HepG2 (cell line): ENCODE measurements at regions not wholly inside any gene's neighbourhood (a gene's known extent, or its start where the extent isn't known, plus 50 kb on each side); places are given as distances from the start of the nearest gene placed in this dataset.

Experiments used
- EP300 ChIP-seq, 3 experiments: sonication (generic) in 1 of 3; formaldehyde crosslinking in 1 of 3; IDR thresholded peaks; 2 replicates each; pipeline versions ENCODE4 v1.5.1 to v1.6.1; 2011 to 2020; ENCODE audit warnings: low read depth in 2 of 3, low read length in 2 of 3, borderline replicate concordance in 1 of 3, improper control_type of control experiment in 1 of 3, mild to moderate bottlenecking in 1 of 3, missing genetic modification reagents in 1 of 3, moderate library complexity in 1 of 3
- GZF1 ChIP-seq: sonication (generic); formaldehyde crosslinking; IDR thresholded peaks from 2 replicates; pipeline ENCODE4 v1.5.1; 2020; ENCODE audit warnings: mild to moderate bottlenecking, missing genetic modification reagents
- HMGA1 ChIP-seq: sonication (generic); formaldehyde crosslinking; conservative IDR thresholded peaks from 2 replicates; pipeline ENCODE4 v1.4.0; 2020; ENCODE audit warnings: missing genetic modification reagents
- HNF4A ChIP-seq: sonication (generic); formaldehyde crosslinking; IDR thresholded peaks from 2 replicates; pipeline ENCODE4 v1.4.0; 2020; ENCODE audit warnings: missing genetic modification reagents
- HNF4G ChIP-seq, 2 experiments: sonication (generic) in 1 of 2; formaldehyde crosslinking in 1 of 2; IDR thresholded peaks; 2 replicates each; pipeline versions ENCODE4 v1.4.0 to v1.6.1; 2011 to 2020; ENCODE audit warnings: borderline replicate concordance in 2 of 2, low read depth in 2 of 2, mild to moderate bottlenecking in 2 of 2, low read length in 1 of 2, missing genetic modification reagents in 1 of 2, moderate library complexity in 1 of 2
- KLF15 ChIP-seq: sonication (generic); formaldehyde crosslinking; IDR thresholded peaks from 2 replicates; pipeline ENCODE4 v1.8.1; 2023; ENCODE audit warnings: borderline replicate concordance, mild to moderate bottlenecking, inconsistent platforms, missing genetic modification reagents, mixed read lengths
- MIER2 ChIP-seq: IDR thresholded peaks from 2 replicates; pipeline ENCODE4 v1.6.1; 2016; ENCODE audit warnings: missing biosample characterization, missing genetic modification reagents
- MLLT10 ChIP-seq: sonication (generic); formaldehyde crosslinking; IDR thresholded peaks from 2 replicates; pipeline ENCODE4 v1.4.0; 2020; ENCODE audit warnings: missing genetic modification reagents
- MTA3 ChIP-seq: sonication (generic); formaldehyde crosslinking; IDR thresholded peaks from 2 replicates; pipeline ENCODE4 v1.4.0; 2020; ENCODE audit warnings: missing genetic modification reagents
- STAG1 ChIP-seq: sonication (generic); formaldehyde crosslinking; IDR thresholded peaks from 2 replicates; pipeline ENCODE4 v1.4.0; 2020; ENCODE audit warnings: missing genetic modification reagents
- TAF15 ChIP-seq: fragments of 200-400 bp; formaldehyde crosslinking; IDR thresholded peaks from one replicate; pipeline ENCODE4 v1.6.1; 2018; ENCODE audit warnings: mild to moderate bottlenecking, low read depth, low read length; ENCODE audit not compliant: poor library complexity, severe bottlenecking
- ZNF225 ChIP-seq: sonication (generic); formaldehyde crosslinking; IDR thresholded peaks from 2 replicates; pipeline ENCODE4 v1.4.0; 2020; ENCODE audit warnings: mild to moderate bottlenecking, missing genetic modification reagents
- ZNF263 ChIP-seq: sonication (generic); formaldehyde crosslinking; IDR thresholded peaks from 2 replicates; pipeline ENCODE4 v1.4.0; 2020; ENCODE audit warnings: missing genetic modification reagents
- ZNF33A ChIP-seq: sonication (generic); formaldehyde crosslinking; IDR thresholded peaks from 2 replicates; pipeline ENCODE4 v1.5.1; 2020; ENCODE audit warnings: missing genetic modification reagents, mild to moderate bottlenecking, moderate library complexity, borderline replicate concordance
- ZNF543 ChIP-seq: sonication (generic); formaldehyde crosslinking; IDR thresholded peaks from 2 replicates; pipeline ENCODE4 v1.4.0; 2020; ENCODE audit warnings: mild to moderate bottlenecking, missing genetic modification reagents
- ZNF558 ChIP-seq: sonication (generic); formaldehyde crosslinking; IDR thresholded peaks from 2 replicates; pipeline ENCODE4 v1.9.0; 2022; ENCODE audit warnings: mild to moderate bottlenecking, missing genetic modification reagents, borderline replicate concordance
- ZNF629 ChIP-seq: sonication (generic); formaldehyde crosslinking; conservative IDR thresholded peaks from 2 replicates; pipeline ENCODE4 v1.5.0; 2020; ENCODE audit warnings: missing genetic modification reagents
- TF ChIP-seq, protein P1 (sequence below): sonication (generic); formaldehyde crosslinking; IDR thresholded peaks from 2 replicates; pipeline ENCODE4 v1.4.0; 2020; ENCODE audit warnings: mild to moderate bottlenecking, missing genetic modification reagents
- TF ChIP-seq, protein P2 (sequence below): sonication (generic); formaldehyde crosslinking; IDR thresholded peaks from 2 replicates; pipeline ENCODE4 v1.8.0; 2022; ENCODE audit warnings: missing genetic modification reagents, mild to moderate bottlenecking, borderline replicate concordance
- TF ChIP-seq, protein P3 (sequence below): sonication (generic); formaldehyde crosslinking; IDR thresholded peaks from 2 replicates; pipeline ENCODE4 v1.5.0; 2020; ENCODE audit warnings: missing genetic modification reagents
- TF ChIP-seq, protein P4 (sequence below): IDR thresholded peaks from 2 replicates; pipeline ENCODE4 v1.4.0; 2020; ENCODE audit warnings: mild to moderate bottlenecking, missing genetic modification reagents
- TF ChIP-seq, protein P5 (sequence below): sonication (generic); formaldehyde crosslinking; IDR thresholded peaks from 2 replicates; pipeline ENCODE4 v1.4.0; 2020; ENCODE audit warnings: missing genetic modification reagents, borderline replicate concordance

DNA sequence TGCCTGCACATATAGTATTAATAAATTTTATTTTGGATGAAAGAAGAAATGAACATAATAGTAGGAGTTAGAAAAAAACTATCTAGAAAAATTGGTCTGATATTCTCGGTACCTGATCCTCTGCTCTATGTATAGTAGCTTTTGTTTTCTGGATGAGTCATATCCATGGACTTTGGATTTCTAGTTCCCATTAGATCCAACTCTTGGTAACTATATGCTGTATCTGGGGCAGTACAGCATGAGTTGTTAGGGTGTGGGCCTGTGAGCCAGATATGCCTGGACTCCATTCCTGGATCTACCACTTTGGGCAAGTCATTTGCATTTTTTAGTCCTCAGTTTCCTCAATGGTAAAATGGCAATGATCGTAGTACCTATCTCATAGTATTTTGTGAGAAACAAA lies 372.2 kb upstream of the PKN2 start (continued):
- TF ChIP-seq EP300 (IDR thresholded peaks at IDR 0.05; ENCODE audit: low read depth in 2 of 2, low read length in 2 of 2), result peak in 1 of 2 experiments; percentile 41; a peak in 1 of 4 replicates
- TF ChIP-seq EP300 (CRISPR knock-in tag; IDR thresholded peaks at IDR 0.05; ENCODE audit: borderline replicate concordance), result no peak
- no peak for TF ChIP-seq GZF1
- TF ChIP-seq, protein P1, sequence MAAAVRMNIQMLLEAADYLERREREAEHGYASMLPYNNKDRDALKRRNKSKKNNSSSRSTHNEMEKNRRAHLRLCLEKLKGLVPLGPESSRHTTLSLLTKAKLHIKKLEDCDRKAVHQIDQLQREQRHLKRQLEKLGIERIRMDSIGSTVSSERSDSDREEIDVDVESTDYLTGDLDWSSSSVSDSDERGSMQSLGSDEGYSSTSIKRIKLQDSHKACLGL, result no peak
- TF ChIP-seq, protein P2, sequence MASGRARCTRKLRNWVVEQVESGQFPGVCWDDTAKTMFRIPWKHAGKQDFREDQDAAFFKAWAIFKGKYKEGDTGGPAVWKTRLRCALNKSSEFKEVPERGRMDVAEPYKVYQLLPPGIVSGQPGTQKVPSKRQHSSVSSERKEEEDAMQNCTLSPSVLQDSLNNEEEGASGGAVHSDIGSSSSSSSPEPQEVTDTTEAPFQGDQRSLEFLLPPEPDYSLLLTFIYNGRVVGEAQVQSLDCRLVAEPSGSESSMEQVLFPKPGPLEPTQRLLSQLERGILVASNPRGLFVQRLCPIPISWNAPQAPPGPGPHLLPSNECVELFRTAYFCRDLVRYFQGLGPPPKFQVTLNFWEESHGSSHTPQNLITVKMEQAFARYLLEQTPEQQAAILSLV (CRISPR knock-in tag), result no peak
- TF ChIP-seq KLF15, result no peak
- no peak for TF ChIP-seq ZNF263 (CRISPR knock-in tag)
- TF ChIP-seq, protein P3, sequence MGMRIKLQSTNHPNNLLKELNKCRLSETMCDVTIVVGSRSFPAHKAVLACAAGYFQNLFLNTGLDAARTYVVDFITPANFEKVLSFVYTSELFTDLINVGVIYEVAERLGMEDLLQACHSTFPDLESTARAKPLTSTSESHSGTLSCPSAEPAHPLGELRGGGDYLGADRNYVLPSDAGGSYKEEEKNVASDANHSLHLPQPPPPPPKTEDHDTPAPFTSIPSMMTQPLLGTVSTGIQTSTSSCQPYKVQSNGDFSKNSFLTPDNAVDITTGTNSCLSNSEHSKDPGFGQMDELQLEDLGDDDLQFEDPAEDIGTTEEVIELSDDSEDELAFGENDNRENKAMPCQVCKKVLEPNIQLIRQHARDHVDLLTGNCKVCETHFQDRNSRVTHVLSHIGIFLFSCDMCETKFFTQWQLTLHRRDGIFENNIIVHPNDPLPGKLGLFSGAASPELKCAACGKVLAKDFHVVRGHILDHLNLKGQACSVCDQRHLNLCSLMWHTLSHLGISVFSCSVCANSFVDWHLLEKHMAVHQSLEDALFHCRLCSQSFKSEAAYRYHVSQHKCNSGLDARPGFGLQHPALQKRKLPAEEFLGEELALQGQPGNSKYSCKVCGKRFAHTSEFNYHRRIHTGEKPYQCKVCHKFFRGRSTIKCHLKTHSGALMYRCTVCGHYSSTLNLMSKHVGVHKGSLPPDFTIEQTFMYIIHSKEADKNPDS (CRISPR knock-in tag), result no peak
- no peak for TF ChIP-seq TAF15
- no peak for TF ChIP-seq STAG1 (CRISPR knock-in tag)
- no peak for TF ChIP-seq MTA3
- no peak for TF ChIP-seq ZNF558 (CRISPR knock-in tag)
- TF ChIP-seq ZNF629, result no peak
- TF ChIP-seq ZNF33A, result no peak
- TF ChIP-seq ZNF225 (CRISPR knock-in tag), result no peak
- peak; percentile 54 for TF ChIP-seq HNF4A (CRISPR knock-in tag)
- TF ChIP-seq MIER2 (CRISPR knock-in tag), result no peak
- TF ChIP-seq HNF4G (IDR thresholded peaks at IDR 0.05; ENCODE audit: borderline replicate concordance, low read depth, low read length), result peak; percentile 26; the same call in 1 of the 2 replicates
- TF ChIP-seq HNF4G (CRISPR knock-in tag; IDR thresholded peaks at IDR 0.05; ENCODE audit: borderline replicate concordance, low read depth), result no peak
- TF ChIP-seq ZNF543 (CRISPR knock-in tag), result no peak
- no peak for TF ChIP-seq MLLT10
- TF ChIP-seq HMGA1 (CRISPR knock-in tag), result no peak
- TF ChIP-seq, protein P4, sequence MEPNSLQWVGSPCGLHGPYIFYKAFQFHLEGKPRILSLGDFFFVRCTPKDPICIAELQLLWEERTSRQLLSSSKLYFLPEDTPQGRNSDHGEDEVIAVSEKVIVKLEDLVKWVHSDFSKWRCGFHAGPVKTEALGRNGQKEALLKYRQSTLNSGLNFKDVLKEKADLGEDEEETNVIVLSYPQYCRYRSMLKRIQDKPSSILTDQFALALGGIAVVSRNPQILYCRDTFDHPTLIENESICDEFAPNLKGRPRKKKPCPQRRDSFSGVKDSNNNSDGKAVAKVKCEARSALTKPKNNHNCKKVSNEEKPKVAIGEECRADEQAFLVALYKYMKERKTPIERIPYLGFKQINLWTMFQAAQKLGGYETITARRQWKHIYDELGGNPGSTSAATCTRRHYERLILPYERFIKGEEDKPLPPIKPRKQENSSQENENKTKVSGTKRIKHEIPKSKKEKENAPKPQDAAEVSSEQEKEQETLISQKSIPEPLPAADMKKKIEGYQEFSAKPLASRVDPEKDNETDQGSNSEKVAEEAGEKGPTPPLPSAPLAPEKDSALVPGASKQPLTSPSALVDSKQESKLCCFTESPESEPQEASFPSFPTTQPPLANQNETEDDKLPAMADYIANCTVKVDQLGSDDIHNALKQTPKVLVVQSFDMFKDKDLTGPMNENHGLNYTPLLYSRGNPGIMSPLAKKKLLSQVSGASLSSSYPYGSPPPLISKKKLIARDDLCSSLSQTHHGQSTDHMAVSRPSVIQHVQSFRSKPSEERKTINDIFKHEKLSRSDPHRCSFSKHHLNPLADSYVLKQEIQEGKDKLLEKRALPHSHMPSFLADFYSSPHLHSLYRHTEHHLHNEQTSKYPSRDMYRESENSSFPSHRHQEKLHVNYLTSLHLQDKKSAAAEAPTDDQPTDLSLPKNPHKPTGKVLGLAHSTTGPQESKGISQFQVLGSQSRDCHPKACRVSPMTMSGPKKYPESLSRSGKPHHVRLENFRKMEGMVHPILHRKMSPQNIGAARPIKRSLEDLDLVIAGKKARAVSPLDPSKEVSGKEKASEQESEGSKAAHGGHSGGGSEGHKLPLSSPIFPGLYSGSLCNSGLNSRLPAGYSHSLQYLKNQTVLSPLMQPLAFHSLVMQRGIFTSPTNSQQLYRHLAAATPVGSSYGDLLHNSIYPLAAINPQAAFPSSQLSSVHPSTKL (CRISPR knock-in tag), result peak; percentile 62
- TF ChIP-seq, protein P5, sequence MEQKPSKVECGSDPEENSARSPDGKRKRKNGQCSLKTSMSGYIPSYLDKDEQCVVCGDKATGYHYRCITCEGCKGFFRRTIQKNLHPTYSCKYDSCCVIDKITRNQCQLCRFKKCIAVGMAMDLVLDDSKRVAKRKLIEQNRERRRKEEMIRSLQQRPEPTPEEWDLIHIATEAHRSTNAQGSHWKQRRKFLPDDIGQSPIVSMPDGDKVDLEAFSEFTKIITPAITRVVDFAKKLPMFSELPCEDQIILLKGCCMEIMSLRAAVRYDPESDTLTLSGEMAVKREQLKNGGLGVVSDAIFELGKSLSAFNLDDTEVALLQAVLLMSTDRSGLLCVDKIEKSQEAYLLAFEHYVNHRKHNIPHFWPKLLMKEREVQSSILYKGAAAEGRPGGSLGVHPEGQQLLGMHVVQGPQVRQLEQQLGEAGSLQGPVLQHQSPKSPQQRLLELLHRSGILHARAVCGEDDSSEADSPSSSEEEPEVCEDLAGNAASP (CRISPR knock-in tag), result no peak
